Caco-2 (cell line): ENCODE measurements at regions not wholly inside any gene's neighbourhood (a gene's known extent, or its start where the extent isn't known, plus 50 kb on each side); places are given as distances from the start of the nearest gene placed in this dataset.

Experiments
- BruUV-seq: library from RNA; stranded (reverse); fragments of 400-500 nt; replicated peaks from 2 replicates; lab custom pipeline; 2021; lab: Mats Ljungman, UMichigan
- CTCF ChIA-PET: fragments of 300-600 bp; sonication (Branson Sonifier 250); formaldehyde crosslinking; loops from one replicate; lab custom pipeline; 2022; ENCODE audit warnings: antibody characterized with exemption; lab: Charles Lee
- POLR2A ChIA-PET: fragments of 300-600 bp; sonication (Branson Sonifier 250); formaldehyde crosslinking; loops from one replicate; lab custom pipeline; 2022; ENCODE audit warnings: antibody characterized with exemption; lab: Charles Lee
- DNase-seq, 2 experiments: peaks; one replicate each; pipeline versions ENCODE4 v3.0.0 to v3.0.0-alpha.2; 2020 to 2022
- H3K27me3 ChIP-seq: replicated peaks from 2 replicates; pipeline ENCODE4 v1.6.0; 2011; ENCODE audit warnings: low read length; ENCODE audit not compliant: control insufficient read depth, insufficient read depth
- H3K36me3 ChIP-seq: 2 replicates; pipeline ENCODE4 v1.5.1; 2011; ENCODE audit warnings: low read length; ENCODE audit not compliant: control insufficient read depth, insufficient read depth
- H3K4me1 ChIP-seq: fragments of 250-450 bp; sonication (Bioruptor Pico); 2 replicates; pipeline ENCODE4 v1.5.1; 2020; ENCODE audit warnings: mild to moderate bottlenecking
- H3K4me3 ChIP-seq: 2 replicates; pipeline ENCODE4 v1.5.1; 2011; ENCODE audit warnings: low read depth, mild to moderate bottlenecking, control low read depth, low read length
- H3K9me3 ChIP-seq: fragments of 250-450 bp; sonication (Bioruptor Pico); 2 replicates; pipeline ENCODE4 v1.5.1; 2020; ENCODE audit warnings: mild to moderate bottlenecking, moderate library complexity
- H3K27ac Mint-ChIP-seq: one replicate; pipeline ENCODE4 v1.8.0; 2022; ENCODE audit warnings: mixed read lengths; ENCODE audit not compliant: unreplicated experiment
- H3K27me3 Mint-ChIP-seq: one replicate; pipeline ENCODE4 v1.8.0; 2022; ENCODE audit warnings: mixed read lengths; ENCODE audit not compliant: insufficient read depth, unreplicated experiment
- H3K36me3 Mint-ChIP-seq: one replicate; pipeline ENCODE4 v1.8.0; 2022; ENCODE audit warnings: mild to moderate bottlenecking, mixed read lengths; ENCODE audit not compliant: insufficient read depth, unreplicated experiment
- H3K4me1 Mint-ChIP-seq: one replicate; pipeline ENCODE4 v1.8.0; 2022; ENCODE audit warnings: low read depth, mixed read lengths; ENCODE audit not compliant: unreplicated experiment
- H3K4me3 Mint-ChIP-seq: one replicate; pipeline ENCODE4 v1.8.0; 2022; ENCODE audit warnings: mild to moderate bottlenecking, moderate library complexity, mixed read lengths; ENCODE audit not compliant: unreplicated experiment
- H3K9me3 Mint-ChIP-seq: one replicate; pipeline ENCODE4 v1.8.0; 2022; ENCODE audit warnings: mixed read lengths; ENCODE audit not compliant: unreplicated experiment
- CTCF ChIP-seq, 2 experiments: fragments of 200-600 bp in 1 of 2; IDR thresholded peaks; 1 replicate in 1 of 2; 2 replicates in 1 of 2; pipeline versions ENCODE4 v1.5.1 to v1.8.0; 2011 to 2022; ENCODE audit warnings: antibody characterized with exemption in 1 of 2, control low read depth in 1 of 2, inconsistent platforms in 1 of 2, low read depth in 1 of 2, low read length in 1 of 2, mild to moderate bottlenecking in 1 of 2, moderate library complexity in 1 of 2; ENCODE audit not compliant: insufficient read depth in 1 of 2, severe bottlenecking in 1 of 2, unreplicated experiment in 1 of 2
- intact Hi-C: fragments of 100-400 bp; cut with micrococcal nuclease; formaldehyde crosslinking; loops from one replicate; pipeline ENCODE4 v1.10.0; 2022; ENCODE audit not compliant: unreplicated experiment

GRCh38 chr2:43134571-43134889 lies 91.9 kb downstream of the ZFP36L2 start:
- Histone ChIP-seq H3K27me3 (no peaks in the 10 kb centered on the region), H3K9me3 (no peaks in the 10 kb centered on the region), H3K36me3 (no peaks in the 10 kb centered on the region; the same call in 1 of the 2 replicates), H3K4me3 (no peak overlapping the region), H3K4me1 (peaks cover 55% of the 10 kb centered on the region)
- no peaks in the 10 kb centered on the region for H3K9me3 Mint-ChIP-seq
- H3K4me3 Mint-ChIP-seq: no peak overlapping the region
- no peak overlapping the region for H3K27ac Mint-ChIP-seq
- no TSS peak for BruUV-seq
- H3K4me1 Mint-ChIP-seq: peaks cover 49% of the 10 kb centered on the region
- intact Hi-C loops: loop anchor here (10.0 kb wide), 1 partner anchor 280 kb away; no protein-coding TSS in a partner anchor
- no peaks in the 10 kb centered on the region for H3K36me3 Mint-ChIP-seq
- H3K27me3 Mint-ChIP-seq: no peaks in the 10 kb centered on the region
- DNase-seq: no peak
- POLR2A ChIA-PET: no interaction called here
- CTCF ChIA-PET: no interaction called here
- TF ChIP-seq CTCF (IDR thresholded peaks at IDR 0.05; ENCODE audit: insufficient read depth in 1 of 2, low read depth in 1 of 2, low read length in 1 of 2, severe bottlenecking in 1 of 2, unreplicated experiment in 1 of 2): no peak

- no peaks in the 10 kb centered on the region for H3K36me3 Mint-ChIP-seq
- no peaks in the 10 kb centered on the region for H3K9me3 ChIP-seq
- H3K4me3 ChIP-seq: no peak overlapping the region
- no TSS peak for BruUV-seq
- intact Hi-C loops: loop anchor here (10.0 kb wide), 1 partner anchor 279 kb away; no protein-coding TSS in a partner anchor
- no peak for TF ChIP-seq CTCF (IDR thresholded peaks at IDR 0.05; ENCODE audit: insufficient read depth in 1 of 2, low read depth in 1 of 2, low read length in 1 of 2, severe bottlenecking in 1 of 2, unreplicated experiment in 1 of 2)
- no peak for DNase-seq
- H3K4me1 Mint-ChIP-seq: peaks cover 53% of the 10 kb centered on the region
- no peaks in the 10 kb centered on the region; the same call in 1 of the 2 replicates for H3K36me3 ChIP-seq
- H3K9me3 Mint-ChIP-seq: no peaks in the 10 kb centered on the region
- peaks cover 60% of the 10 kb centered on the region for H3K4me1 ChIP-seq
- no peak overlapping the region for H3K27ac Mint-ChIP-seq
- ChIA-PET CTCF (interaction anchor here (0.5 kb wide), 1 partner anchor 130 kb away, joined by 3 read pairs; no protein-coding TSS in a partner anchor), POLR2A (no interaction called here)
- no peak overlapping the region for H3K4me3 Mint-ChIP-seq
- H3K27me3 Mint-ChIP-seq: no peaks in the 10 kb centered on the region
- H3K27me3 ChIP-seq: no peaks in the 10 kb centered on the region
Measured at GRCh38 chr2:43133708-43134570, 92.5 kb downstream of the ZFP36L2 start.

GRCh38 chr2:43133336-43133707 lies 93.1 kb downstream of the ZFP36L2 start:
- no peaks in the 10 kb centered on the region for H3K9me3 Mint-ChIP-seq
- Histone ChIP-seq H3K36me3 (no peaks in the 10 kb centered on the region; the same call in 1 of the 2 replicates), H3K4me3 (no peak overlapping the region), H3K4me1 (peaks cover 58% of the 10 kb centered on the region), H3K9me3 (no peaks in the 10 kb centered on the region), H3K27me3 (no peaks in the 10 kb centered on the region)
- POLR2A ChIA-PET: no interaction called here
- no peaks in the 10 kb centered on the region for H3K36me3 Mint-ChIP-seq
- no peak for TF ChIP-seq CTCF (IDR thresholded peaks at IDR 0.05; ENCODE audit: insufficient read depth in 1 of 2, low read depth in 1 of 2, low read length in 1 of 2, severe bottlenecking in 1 of 2, unreplicated experiment in 1 of 2)
- CTCF ChIA-PET: interaction anchor here (0.5 to 0.6 kb wide), 2 partner anchors 130 to 1134 kb away, joined by 3 to 6 read pairs; no protein-coding TSS in a partner anchor
- intact Hi-C loops: loop anchor here (10.0 kb wide), 1 partner anchor 279 kb away; no protein-coding TSS in a partner anchor
- no peak overlapping the region for H3K4me3 Mint-ChIP-seq
- H3K4me1 Mint-ChIP-seq: peaks cover 59% of the 10 kb centered on the region
- H3K27ac Mint-ChIP-seq: no peak overlapping the region
- H3K27me3 Mint-ChIP-seq: no peaks in the 10 kb centered on the region
- no peak for DNase-seq
- no TSS peak for BruUV-seq
